ENCODE measurements at regions not wholly inside any gene's neighbourhood (a gene's known extent, or its start where the extent isn't known, plus 50 kb on each side); places are given as distances from the start of the nearest gene placed in this dataset.

- no peak for TF ChIP-seq IRF5 (IDR thresholded peaks at IDR 0.05; ENCODE audit: borderline replicate concordance)
- TF ChIP-seq GABPA (IDR thresholded peaks at IDR 0.05; ENCODE audit: low read depth) = no peak
- TF ChIP-seq RUNX3 (IDR thresholded peaks at IDR 0.05; ENCODE audit: low read length) = no peak
- TF ChIP-seq HCFC1 (IDR thresholded peaks at IDR 0.05; ENCODE audit: low read length) = no peak
- TF ChIP-seq RFX5 (IDR thresholded peaks at IDR 0.05; ENCODE audit: low read depth, low read length) = no peak
- TF ChIP-seq ATF2 (IDR thresholded peaks at IDR 0.05; ENCODE audit: low read length) = no peak
- TF ChIP-seq FOXK2 (IDR thresholded peaks at IDR 0.05) = no peak
These were observed 932.5 kb upstream of the PIK3C3 start (continued) for GRCh38 chr18:41022484-41022883.

- peak; percentile 72 for ATAC-seq
- Histone ChIP-seq H3K4me2 (ENCODE audit: control insufficient read depth, insufficient read depth) (no peak overlapping the region), H3K9me3 (replicated peaks; ENCODE audit: control insufficient read depth, insufficient read depth, low read length) (no peaks in the 10 kb centered on the region), H3K79me2 (ENCODE audit: control insufficient read depth, insufficient read depth, low read length) (no peaks in the 10 kb centered on the region), H3K4me1 (ENCODE audit: control insufficient read depth, insufficient read depth, low read length) (peaks cover 3% of the 10 kb centered on the region; the same call in 1 of the 2 replicates), H3K36me3 (ENCODE audit: control insufficient read depth in 2 of 2, insufficient read depth in 2 of 2, low read length in 1 of 2) (no peaks in the 10 kb centered on the region), H3K27me3 (replicated peaks in 1 of 2; ENCODE audit: control insufficient read depth in 2 of 2, insufficient read depth in 2 of 2, low read length in 1 of 2) (no peaks in the 10 kb centered on the region), H4K20me1 (ENCODE audit: control insufficient read depth, insufficient read depth) (no peaks in the 10 kb centered on the region), H2AFZ (ENCODE audit: control insufficient read depth, low read depth, low read length) (no peak overlapping the region), H3K27ac (ENCODE audit: control insufficient read depth, insufficient read depth) (no peak overlapping the region), H3K9ac (ENCODE audit: control insufficient read depth, insufficient read depth, low read length) (no peak overlapping the region), H3K4me3 (no peak overlapping the region)
- ChIA-PET RAD21 (ENCODE audit: unreplicated experiment) (no interaction called here), POLR2A (no interaction called here), SMC1A (ENCODE audit: uncharacterized antibody, unreplicated experiment) (no interaction called here), CTCF (no interaction called here)
- in situ Hi-C loops (cut with MboI) (no loop called here), intact Hi-C loops (cut with micrococcal nuclease; ENCODE audit: unreplicated experiment) (no loop called here)
- no peak for TF ChIP-seq RELA (IDR thresholded peaks at IDR 0.05; ENCODE audit: borderline replicate concordance, partially characterized antibody)
- peak; percentile 75 for TF ChIP-seq ATF7 (IDR thresholded peaks at IDR 0.05; ENCODE audit: low read depth)
- DNase-seq (ENCODE audit: low read depth, low spot score) = no peak
- no TSS peak for BruUV-seq (replicated peaks)
- whole genome bisulfite sequencing (ENCODE audit: insufficient coverage, insufficient replicate concordance, low lambda C conversion rate, missing lambda C conversion rate) = 16% methylated on average over 3 of the region's 3 CpGs
- no peak for FAIRE-seq
These were observed 933.9 kb upstream of the PIK3C3 start for GRCh38 chr18:41021089-41021488.

Data from GM12878 (cell line).